GM10248 (cell line): ENCODE measurements at regions not wholly inside any gene's neighbourhood (a gene's known extent, or its start where the extent isn't known, plus 50 kb on each side); places are given as distances from the start of the nearest gene placed in this dataset.

Experiments
- CTCF ChIA-PET: fragments of 300-600 bp; sonication (Branson Sonifier 250); formaldehyde crosslinking; extraction: SDS; loops from one replicate; lab custom pipeline; 2021; ENCODE audit warnings: antibody characterized with exemption; lab: Yijun Ruan, JAX
- POLR2A ChIA-PET: fragments of 350-650 bp; sonication (Branson Sonifier 250); formaldehyde crosslinking; extraction: SDS; loops from one replicate; lab custom pipeline; 2020; ENCODE audit warnings: antibody characterized with exemption; lab: Yijun Ruan, JAX
- DNase-seq: peaks from one replicate; pipeline ENCODE4 v3.0.0; 2012; ENCODE audit errors: extremely low spot score
- TF ChIP-seq, protein P1 (sequence below): IDR thresholded peaks from 2 replicates; pipeline ENCODE4 v1.5.1; 2012; ENCODE audit warnings: mild to moderate bottlenecking, low read depth; ENCODE audit errors: extremely low read depth, missing control alignments, control extremely low read depth

DNA sequence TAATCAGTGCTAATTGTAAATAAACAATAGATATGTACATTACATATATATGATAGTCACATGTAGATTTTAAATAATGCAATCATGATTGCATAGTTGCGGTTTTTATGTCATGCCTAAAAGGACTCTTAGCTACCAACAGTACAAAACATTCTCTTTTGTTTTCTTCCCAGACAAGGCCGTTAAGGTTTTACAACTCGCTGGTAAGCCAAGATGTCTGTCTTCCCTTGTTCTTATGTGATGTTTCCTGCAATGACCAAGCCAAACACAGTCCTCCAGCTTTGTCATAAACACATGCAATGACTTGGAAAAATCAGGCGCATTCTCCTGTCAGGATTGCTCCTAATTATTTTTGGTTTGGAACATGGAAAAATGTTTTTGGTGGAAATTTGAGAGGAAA is 192.3 kb upstream of the GLI3 start:
- ChIA-PET POLR2A (no interaction called here), CTCF (interaction anchor here (0.9 kb wide), 1 partner anchor 12 kb away, joined by 3 read pairs; no protein-coding TSS in a partner anchor)
- TF ChIP-seq, protein P1, sequence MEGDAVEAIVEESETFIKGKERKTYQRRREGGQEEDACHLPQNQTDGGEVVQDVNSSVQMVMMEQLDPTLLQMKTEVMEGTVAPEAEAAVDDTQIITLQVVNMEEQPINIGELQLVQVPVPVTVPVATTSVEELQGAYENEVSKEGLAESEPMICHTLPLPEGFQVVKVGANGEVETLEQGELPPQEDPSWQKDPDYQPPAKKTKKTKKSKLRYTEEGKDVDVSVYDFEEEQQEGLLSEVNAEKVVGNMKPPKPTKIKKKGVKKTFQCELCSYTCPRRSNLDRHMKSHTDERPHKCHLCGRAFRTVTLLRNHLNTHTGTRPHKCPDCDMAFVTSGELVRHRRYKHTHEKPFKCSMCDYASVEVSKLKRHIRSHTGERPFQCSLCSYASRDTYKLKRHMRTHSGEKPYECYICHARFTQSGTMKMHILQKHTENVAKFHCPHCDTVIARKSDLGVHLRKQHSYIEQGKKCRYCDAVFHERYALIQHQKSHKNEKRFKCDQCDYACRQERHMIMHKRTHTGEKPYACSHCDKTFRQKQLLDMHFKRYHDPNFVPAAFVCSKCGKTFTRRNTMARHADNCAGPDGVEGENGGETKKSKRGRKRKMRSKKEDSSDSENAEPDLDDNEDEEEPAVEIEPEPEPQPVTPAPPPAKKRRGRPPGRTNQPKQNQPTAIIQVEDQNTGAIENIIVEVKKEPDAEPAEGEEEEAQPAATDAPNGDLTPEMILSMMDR: no peak
- DNase-seq: no peak

DNA sequence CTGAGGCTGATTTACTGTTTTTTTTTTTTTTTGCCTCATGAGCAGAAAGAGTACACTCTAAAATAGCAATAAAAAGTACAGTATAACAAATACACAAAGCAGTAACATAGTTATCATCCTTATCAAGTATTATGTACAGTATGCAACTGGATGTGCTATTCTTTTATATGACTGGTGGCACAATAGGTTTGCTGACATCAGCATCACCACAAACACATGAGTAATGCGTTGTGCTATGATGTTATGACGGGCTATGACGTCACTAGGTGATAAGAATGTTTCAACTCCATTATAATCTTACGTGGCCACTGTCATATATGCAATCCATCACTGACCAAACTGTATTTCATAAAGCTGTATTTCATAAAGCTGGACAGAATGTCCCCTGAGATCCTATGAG is 189.2 kb upstream of the GLI3 start:
- ChIA-PET POLR2A (no interaction called here), CTCF (no interaction called here)
- TF ChIP-seq, protein P1: no peak
- DNase-seq: no peak

DNA sequence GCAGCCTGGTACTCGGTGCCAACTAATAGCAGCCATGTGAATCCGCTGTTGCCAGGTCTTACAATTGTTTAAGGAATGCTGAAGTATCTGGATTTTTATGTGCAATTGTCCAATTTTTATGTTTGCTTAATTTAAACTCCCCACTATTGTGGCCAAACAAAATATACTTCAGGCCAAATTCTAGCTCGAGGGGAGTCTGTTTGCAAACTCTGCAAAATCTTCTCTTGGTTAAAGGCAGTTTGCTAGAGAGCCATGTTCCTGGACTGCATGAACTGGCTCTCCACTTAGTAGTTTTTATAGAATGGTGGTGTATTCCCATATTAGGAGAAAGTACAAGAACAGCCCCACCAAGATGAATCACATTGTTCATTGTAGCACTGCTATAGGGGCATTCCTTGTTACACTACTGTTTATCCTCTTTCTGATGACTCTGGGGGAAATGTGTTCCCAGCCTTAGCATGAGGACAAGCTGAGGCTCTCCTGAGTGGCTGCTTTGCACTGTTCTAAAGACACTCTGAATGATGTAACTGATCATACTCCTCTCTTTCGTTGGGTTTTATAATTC is 178.0 kb upstream of the GLI3 start:
- no peak for DNase-seq
- TF ChIP-seq, protein P1: no peak
- ChIA-PET POLR2A (no interaction called here), CTCF (interaction anchor here (0.9 kb wide), 1 partner anchor 44 kb away, joined by 3 read pairs; no protein-coding TSS in a partner anchor)

DNA sequence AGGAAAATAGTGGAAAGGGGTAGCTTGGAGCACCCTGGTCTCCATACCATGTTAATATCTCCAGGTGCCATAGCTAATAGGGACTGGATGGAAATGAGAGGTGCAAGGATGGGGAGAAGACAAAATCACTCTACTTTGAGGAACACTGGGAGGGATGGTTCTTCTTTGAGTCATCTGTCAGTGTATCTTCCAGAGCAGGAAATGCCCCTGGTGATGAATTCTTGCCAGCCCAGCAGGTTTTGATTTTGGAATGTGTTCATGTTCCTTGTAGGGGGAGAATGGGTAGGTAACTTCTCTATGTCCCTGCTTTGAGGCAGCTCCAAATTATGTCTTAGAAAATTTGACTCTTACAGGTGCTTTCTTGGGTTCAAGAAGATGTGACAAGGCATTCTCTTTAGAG is 177.0 kb upstream of the GLI3 start:
- TF ChIP-seq, protein P1: no peak
- CTCF ChIA-PET: no interaction called here
- POLR2A ChIA-PET: no interaction called here
- no peak for DNase-seq

DNA sequence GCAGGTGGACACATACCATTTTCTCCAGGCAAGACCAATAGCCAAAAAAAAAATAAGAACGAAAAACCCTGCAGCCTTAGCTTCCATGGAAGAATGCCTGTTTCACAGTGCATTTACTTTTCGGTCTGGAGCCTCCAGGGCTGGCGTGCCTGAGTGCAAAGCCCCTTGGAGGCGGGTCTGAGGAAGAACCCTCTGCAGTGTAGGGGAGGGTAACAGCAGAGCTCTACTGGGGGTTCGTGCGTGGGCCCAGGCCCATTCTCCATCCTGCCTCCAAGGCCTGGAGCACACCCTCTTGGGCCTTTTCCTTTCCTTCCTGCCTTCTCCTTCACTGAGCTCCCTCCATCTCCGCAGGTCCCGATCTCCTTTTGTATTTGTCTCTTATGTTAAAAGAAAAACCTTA is 172.3 kb upstream of the GLI3 start:
- no peak for DNase-seq
- TF ChIP-seq, protein P1: no peak
- ChIA-PET CTCF (interaction anchor here (1.9 kb wide), 1 partner anchor 9 kb away, joined by 5 read pairs; no protein-coding TSS in a partner anchor), POLR2A (no interaction called here)

DNA sequence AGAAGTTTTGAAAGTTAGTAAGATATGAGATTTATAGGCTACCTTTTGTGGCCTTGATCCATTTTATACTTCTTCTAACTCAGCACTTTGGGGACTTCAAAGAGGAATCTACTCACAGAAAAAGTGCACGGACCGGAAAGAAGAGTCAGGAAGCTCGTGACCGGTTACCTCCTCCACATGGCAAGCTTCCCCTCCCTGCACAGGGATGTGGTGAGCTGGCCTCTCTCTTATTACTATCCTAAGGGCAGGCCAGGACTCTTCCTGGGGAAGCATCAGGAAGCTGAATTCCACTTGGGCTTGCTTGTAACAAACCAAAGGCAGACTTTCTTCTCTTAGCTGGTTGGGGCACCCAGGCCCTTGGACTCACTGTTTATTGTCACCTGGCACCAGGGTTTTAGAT is 170.8 kb upstream of the GLI3 start:
- ChIA-PET POLR2A (no interaction called here), CTCF (interaction anchor here (1.9 kb wide), 1 partner anchor 10 kb away, joined by 5 read pairs; no protein-coding TSS in a partner anchor)
- DNase-seq: no peak
- TF ChIP-seq, protein P1: no peak
